GM12878 (cell line): ENCODE measurements at regions not wholly inside any gene's neighbourhood (a gene's known extent, or its start where the extent isn't known, plus 50 kb on each side); places are given as distances from the start of the nearest gene placed in this dataset.
A peak's percentile ranks its signal among the peaks of the same experiment; 100 is the strongest.

Experiments used
- ATAC-seq: fragments of 200-7000 bp; cut with Tn5 transposase; 3 replicates; pipeline ENCODE4 v1.9.1; 2020; ENCODE audit warnings: mild to moderate bottlenecking, moderate library complexity
- BruUV-seq: library from RNA; stranded (reverse); fragments of 400-500 nt; replicated peaks from 2 replicates; lab custom pipeline; 2021; lab: Mats Ljungman, UMichigan
- CTCF ChIA-PET: fragments of 300-600 bp; sonication (Branson Sonifier 250); formaldehyde crosslinking; extraction: SDS; loops from one replicate; lab custom pipeline; 2021; ENCODE audit warnings: inconsistent platforms; lab: Yijun Ruan, JAX
- POLR2A ChIA-PET: fragments of 350-600 bp; formaldehyde crosslinking; extraction: SDS; loops from one replicate; lab custom pipeline; 2021; ENCODE audit warnings: inconsistent platforms; lab: Charles Lee
- RAD21 ChIA-PET: fragments of 300-600 bp; sonication (Branson Sonifier 250); formaldehyde crosslinking; loops from one replicate; lab custom pipeline; 2023; ENCODE audit warnings: antibody characterized with exemption; ENCODE audit not compliant: unreplicated experiment; lab: Charles Lee
- SMC1A ChIA-PET: fragments of 300-600 bp; sonication (Branson Sonifier 250); formaldehyde crosslinking; loops from one replicate; lab custom pipeline; 2023; ENCODE audit not compliant: unreplicated experiment, uncharacterized antibody; lab: Charles Lee
- DNase-seq: peaks from one replicate; pipeline ENCODE4 v3.0.0-alpha.2; 2011; ENCODE audit warnings: low read depth, low spot score
- FAIRE-seq: peaks from 3 replicates; lab custom pipeline; 2011; peaks lifted over from hg19 to GRCh38; lab: Jason Lieb, UNC
- H2AFZ ChIP-seq: 2 replicates; pipeline ENCODE4 v1.6.0; 2011; ENCODE audit warnings: low read depth, low read length, control low read depth; ENCODE audit not compliant: control insufficient read depth
- H3K27ac ChIP-seq: 2 replicates; pipeline ENCODE4 v1.5.1; 2011; ENCODE audit warnings: control low read depth; ENCODE audit not compliant: control insufficient read depth, insufficient read depth
- H3K27me3 ChIP-seq, 2 experiments: replicated peaks in 1 of 2; 2 replicates each; pipeline versions ENCODE4 v1.6.0 to v1.6.1; 2011; ENCODE audit warnings: low read length in 1 of 2; ENCODE audit not compliant: control insufficient read depth in 2 of 2, insufficient read depth in 2 of 2
- H3K36me3 ChIP-seq, 2 experiments: 2 replicates each; pipeline ENCODE4 v1.5.1; 2011; ENCODE audit warnings: low read length in 1 of 2; ENCODE audit not compliant: control insufficient read depth in 2 of 2, insufficient read depth in 2 of 2
- H3K4me1 ChIP-seq: 2 replicates; pipeline ENCODE4 v1.6.1; 2011; ENCODE audit warnings: mild to moderate bottlenecking, low read length, moderate library complexity, mixed read lengths; ENCODE audit not compliant: control insufficient read depth, insufficient read depth
- H3K4me2 ChIP-seq: 2 replicates; pipeline ENCODE4 v1.6.0; 2011; ENCODE audit warnings: control low read depth; ENCODE audit not compliant: control insufficient read depth, insufficient read depth
- H3K4me3 ChIP-seq: fragments of 200-600 bp; sonication (generic); 2 replicates; pipeline ENCODE4 v1.5.1; 2016
- H3K79me2 ChIP-seq: 2 replicates; pipeline ENCODE4 v1.6.0; 2011; ENCODE audit warnings: low read length; ENCODE audit not compliant: control insufficient read depth, insufficient read depth
- H3K9ac ChIP-seq: 2 replicates; pipeline ENCODE4 v1.8.0; 2011; ENCODE audit warnings: low read length, control low read depth, mixed read lengths; ENCODE audit not compliant: control insufficient read depth, insufficient read depth
- H3K9me3 ChIP-seq: replicated peaks from 3 replicates; pipeline ENCODE4 v1.5.1; 2011; ENCODE audit warnings: mild to moderate bottlenecking, low read length; ENCODE audit not compliant: control insufficient read depth, insufficient read depth
- H4K20me1 ChIP-seq: 2 replicates; pipeline ENCODE4 v1.6.0; 2011; ENCODE audit not compliant: control insufficient read depth, insufficient read depth
- BACH1 ChIP-seq: fragments of 450-650 bp; IDR thresholded peaks from 2 replicates; pipeline ENCODE4 v1.6.1; 2017; ENCODE audit warnings: mild to moderate bottlenecking, borderline replicate concordance
- BHLHE40 ChIP-seq, 2 experiments: fragments of 450-650 bp in 1 of 2; IDR thresholded peaks; 2 replicates each; pipeline ENCODE4 v1.6.1; 2011 to 2017; ENCODE audit warnings: low read depth in 2 of 2, borderline replicate concordance in 1 of 2, improper control_type of control experiment in 1 of 2, low read length in 1 of 2, mild to moderate bottlenecking in 1 of 2
- BMI1 ChIP-seq: fragments of 450-650 bp; IDR thresholded peaks from 2 replicates; pipeline ENCODE4 v1.6.1; 2016; ENCODE audit warnings: mild to moderate bottlenecking, moderate library complexity, borderline replicate concordance
- CBFB ChIP-seq: IDR thresholded peaks from 2 replicates; pipeline ENCODE4 v1.6.1; 2016; ENCODE audit warnings: antibody characterized with exemption, low read depth
- CREM ChIP-seq: IDR thresholded peaks from 2 replicates; pipeline ENCODE4 v1.6.1; 2014; ENCODE audit warnings: antibody characterized with exemption, low read depth
- EED ChIP-seq: sonication (generic); IDR thresholded peaks from 2 replicates; pipeline ENCODE4 v1.6.1; 2016; ENCODE audit warnings: antibody characterized with exemption, low read depth
- HDGF ChIP-seq: fragments of 450-650 bp; IDR thresholded peaks from 2 replicates; pipeline ENCODE4 v1.6.1; 2016; ENCODE audit warnings: antibody characterized with exemption
- ZBTB4 ChIP-seq: fragments of 450-650 bp; formaldehyde crosslinking; IDR thresholded peaks from 2 replicates; pipeline ENCODE4 v1.4.0; 2022; ENCODE audit warnings: mild to moderate bottlenecking, moderate library complexity
- WGBS: methylation state at CpG from one replicate; pipeline ENCODE4 v1.1.6; 2016; ENCODE audit warnings: low lambda C conversion rate; ENCODE audit not compliant: insufficient replicate concordance, insufficient coverage; ENCODE audit errors: missing lambda C conversion rate; 5-methylcytosine and 5-hydroxymethylcytosine counted together
- in situ Hi-C: fragments of 300-500 bp; cut with MboI; formaldehyde crosslinking; loops from 9 replicates; pipeline ENCODE4 v1.14.3; 2018; ENCODE audit warnings: mixed read lengths
- intact Hi-C: fragments of 100-400 bp; cut with micrococcal nuclease; formaldehyde crosslinking; loops from one replicate; pipeline ENCODE4 v1.14.2; 2022; ENCODE audit not compliant: unreplicated experiment
- TF ChIP-seq, protein P1 (sequence below): fragments of 450-650 bp; formaldehyde crosslinking; IDR thresholded peaks from 2 replicates; pipeline ENCODE4 v1.5.0; 2022; ENCODE audit warnings: mild to moderate bottlenecking, missing genetic modification characterization

DNA sequence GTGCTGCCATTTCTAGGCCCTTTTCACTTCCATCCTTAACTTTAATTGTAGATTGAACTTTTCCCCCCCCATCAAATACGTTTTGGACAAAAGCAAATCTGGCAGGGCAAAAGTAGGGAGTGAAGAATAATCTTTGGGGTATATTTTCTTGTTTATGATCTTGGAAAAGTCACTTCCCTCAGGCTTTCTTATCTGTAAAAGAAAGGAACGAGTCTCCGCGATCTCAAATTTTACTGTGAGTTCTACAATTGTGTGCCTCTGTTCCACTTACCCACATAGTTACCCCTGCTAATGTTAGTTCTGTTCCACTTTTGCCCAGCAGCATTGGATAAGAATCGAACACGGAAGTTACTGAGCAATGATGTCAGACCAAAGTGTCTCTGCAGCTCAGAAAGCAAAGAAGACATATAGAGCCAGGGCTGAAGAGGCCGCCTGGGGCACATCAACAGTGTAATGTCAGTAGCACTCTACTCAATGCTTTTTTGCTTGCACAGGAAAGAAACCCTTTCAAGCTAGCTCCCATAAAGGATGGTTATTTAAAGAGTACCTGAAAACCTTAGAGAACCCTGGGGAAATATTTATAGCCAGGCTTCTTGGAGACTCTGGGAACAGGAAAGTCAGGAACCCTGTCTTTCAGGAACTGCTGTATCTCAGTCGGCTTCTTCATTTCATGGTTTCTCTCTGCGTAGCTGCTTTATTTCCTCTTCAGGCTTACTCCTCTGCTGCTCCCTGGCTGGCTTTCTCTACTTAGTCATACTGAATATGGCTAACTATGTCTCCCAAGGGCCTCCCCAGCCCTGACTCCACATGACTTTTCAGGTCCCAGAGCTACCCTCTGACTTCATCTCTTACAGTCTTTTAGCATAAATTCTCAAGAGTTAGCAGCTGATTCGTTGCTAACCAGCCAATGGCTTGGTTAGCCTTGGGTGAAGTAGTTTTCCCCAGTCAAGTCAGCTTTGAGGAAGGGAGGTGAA is 123.7 kb upstream of the FAM3C start:
- SMC1A ChIA-PET = interaction anchor here (0.7 to 2.2 kb wide), 11 partner anchors 10 to 416 kb away, joined by 3 to 14 read pairs (median 4); no protein-coding TSS in a partner anchor
- WGBS = 51% methylated on average over 10 of the region's 10 CpGs
- RAD21 ChIA-PET = interaction anchor here (1.1 to 2.1 kb wide), 4 partner anchors 10 to 152 kb away, joined by 3 to 13 read pairs (median 4); no protein-coding TSS in a partner anchor
- H3K4me2 ChIP-seq = no peak overlapping the region
- in situ Hi-C loops (no loop called here), intact Hi-C loops (no loop called here)
- H3K9me3 ChIP-seq = no peaks in the 10 kb centered on the region
- POLR2A ChIA-PET = interaction anchor here (1.0 to 2.1 kb wide), 3 partner anchors 10 to 125 kb away, joined by 3 to 5 read pairs (median 4); no protein-coding TSS in a partner anchor
- H3K4me3 ChIP-seq = no peak overlapping the region
- no peaks in the 10 kb centered on the region for H3K36me3 ChIP-seq
- H3K27ac ChIP-seq = no peak overlapping the region
- no TSS peak for BruUV-seq
- H3K9ac ChIP-seq = no peak overlapping the region
- FAIRE-seq = no peak
- no peaks in the 10 kb centered on the region for H3K4me1 ChIP-seq
- DNase-seq = no peak
- TF ChIP-seq BHLHE40 (IDR thresholded peaks at IDR 0.05; ENCODE audit: borderline replicate concordance in 1 of 2, low read depth in 2 of 2, low read length in 1 of 2) (no peak), EED (no peak), CBFB (no peak), CREM (no peak), BACH1 (no peak), HDGF (no peak), BMI1 (no peak), ZBTB4 (CRISPR knock-in tag) (no peak)
- TF ChIP-seq, protein P1, sequence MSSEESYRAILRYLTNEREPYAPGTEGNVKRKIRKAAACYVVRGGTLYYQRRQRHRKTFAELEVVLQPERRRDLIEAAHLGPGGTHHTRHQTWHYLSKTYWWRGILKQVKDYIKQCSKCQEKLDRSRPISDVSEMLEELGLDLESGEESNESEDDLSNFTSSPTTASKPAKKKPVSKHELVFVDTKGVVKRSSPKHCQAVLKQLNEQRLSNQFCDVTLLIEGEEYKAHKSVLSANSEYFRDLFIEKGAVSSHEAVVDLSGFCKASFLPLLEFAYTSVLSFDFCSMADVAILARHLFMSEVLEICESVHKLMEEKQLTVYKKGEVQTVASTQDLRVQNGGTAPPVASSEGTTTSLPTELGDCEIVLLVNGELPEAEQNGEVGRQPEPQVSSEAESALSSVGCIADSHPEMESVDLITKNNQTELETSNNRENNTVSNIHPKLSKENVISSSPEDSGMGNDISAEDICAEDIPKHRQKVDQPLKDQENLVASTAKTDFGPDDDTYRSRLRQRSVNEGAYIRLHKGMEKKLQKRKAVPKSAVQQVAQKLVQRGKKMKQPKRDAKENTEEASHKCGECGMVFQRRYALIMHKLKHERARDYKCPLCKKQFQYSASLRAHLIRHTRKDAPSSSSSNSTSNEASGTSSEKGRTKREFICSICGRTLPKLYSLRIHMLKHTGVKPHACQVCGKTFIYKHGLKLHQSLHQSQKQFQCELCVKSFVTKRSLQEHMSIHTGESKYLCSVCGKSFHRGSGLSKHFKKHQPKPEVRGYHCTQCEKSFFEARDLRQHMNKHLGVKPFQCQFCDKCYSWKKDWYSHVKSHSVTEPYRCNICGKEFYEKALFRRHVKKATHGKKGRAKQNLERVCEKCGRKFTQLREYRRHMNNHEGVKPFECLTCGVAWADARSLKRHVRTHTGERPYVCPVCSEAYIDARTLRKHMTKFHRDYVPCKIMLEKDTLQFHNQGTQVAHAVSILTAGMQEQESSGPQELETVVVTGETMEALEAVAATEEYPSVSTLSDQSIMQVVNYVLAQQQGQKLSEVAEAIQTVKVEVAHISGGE (CRISPR knock-in tag) = no peak
- H3K27me3 ChIP-seq = no peaks in the 10 kb centered on the region
- peak; percentile 74 for ATAC-seq
- no peaks in the 10 kb centered on the region for H4K20me1 ChIP-seq
- H2AFZ ChIP-seq = no peak overlapping the region
- H3K79me2 ChIP-seq = no peaks in the 10 kb centered on the region
- CTCF ChIA-PET = interaction anchor here (0.9 to 4.0 kb wide), 5 partner anchors 10 to 152 kb away, joined by 3 to 17 read pairs (median 5); partner anchors contain the start of gene FAM3C
